ENCODE measurements at regions not wholly inside any gene's neighbourhood (a gene's known extent, or its start where the extent isn't known, plus 50 kb on each side); places are given as distances from the start of the nearest gene placed in this dataset.

GRCh38 chr6:141988327-141988726 lies 144.4 kb upstream of the GJE1 start:
- Histone ChIP-seq H4K20me1 (ENCODE audit: insufficient read depth) (no peaks in the 10 kb centered on the region), H3K36me3 (ENCODE audit: insufficient read depth, low read length) (no peaks in the 10 kb centered on the region), H3K4me3 (ENCODE audit: low read length) (no peak overlapping the region), H3K79me2 (replicated peaks; ENCODE audit: insufficient read depth, low read length) (no peaks in the 10 kb centered on the region), H3K9me3 (ENCODE audit: low read length) (no peaks in the 10 kb centered on the region), H3K27ac (ENCODE audit: low read length) (no peak overlapping the region), H2AFZ (ENCODE audit: low read depth, low read length) (no peak overlapping the region), H3K9me2 (ENCODE audit: insufficient read depth, low read length) (no peaks in the 10 kb centered on the region), H3K27me3 (ENCODE audit: insufficient read depth, low read depth, low read length) (no peaks in the 10 kb centered on the region), H3K4me2 (ENCODE audit: low read length) (no peak overlapping the region), H3F3A (ENCODE audit: insufficient read depth, low read length, poor library complexity, severe bottlenecking) (no peaks in the 10 kb centered on the region), H3K9ac (ENCODE audit: low read length) (no peak overlapping the region)
- TF ChIP-seq CTCF (IDR thresholded peaks at IDR 0.05; ENCODE audit: poor library complexity, severe bottlenecking) (no peak), SMC3 (conservative IDR thresholded peaks at IDR 0.05; ENCODE audit: poor library complexity) (no peak), POLR2AphosphoS5 (IDR thresholded peaks at IDR 0.05) (no peak), EP300 (conservative IDR thresholded peaks at IDR 0.05; ENCODE audit: poor library complexity, severe bottlenecking) (no peak), TAF1 (IDR thresholded peaks at IDR 0.05; ENCODE audit: low read depth) (no peak), RAD21 (conservative IDR thresholded peaks at IDR 0.05) (no peak)
- TF ChIP-seq, protein P1, sequence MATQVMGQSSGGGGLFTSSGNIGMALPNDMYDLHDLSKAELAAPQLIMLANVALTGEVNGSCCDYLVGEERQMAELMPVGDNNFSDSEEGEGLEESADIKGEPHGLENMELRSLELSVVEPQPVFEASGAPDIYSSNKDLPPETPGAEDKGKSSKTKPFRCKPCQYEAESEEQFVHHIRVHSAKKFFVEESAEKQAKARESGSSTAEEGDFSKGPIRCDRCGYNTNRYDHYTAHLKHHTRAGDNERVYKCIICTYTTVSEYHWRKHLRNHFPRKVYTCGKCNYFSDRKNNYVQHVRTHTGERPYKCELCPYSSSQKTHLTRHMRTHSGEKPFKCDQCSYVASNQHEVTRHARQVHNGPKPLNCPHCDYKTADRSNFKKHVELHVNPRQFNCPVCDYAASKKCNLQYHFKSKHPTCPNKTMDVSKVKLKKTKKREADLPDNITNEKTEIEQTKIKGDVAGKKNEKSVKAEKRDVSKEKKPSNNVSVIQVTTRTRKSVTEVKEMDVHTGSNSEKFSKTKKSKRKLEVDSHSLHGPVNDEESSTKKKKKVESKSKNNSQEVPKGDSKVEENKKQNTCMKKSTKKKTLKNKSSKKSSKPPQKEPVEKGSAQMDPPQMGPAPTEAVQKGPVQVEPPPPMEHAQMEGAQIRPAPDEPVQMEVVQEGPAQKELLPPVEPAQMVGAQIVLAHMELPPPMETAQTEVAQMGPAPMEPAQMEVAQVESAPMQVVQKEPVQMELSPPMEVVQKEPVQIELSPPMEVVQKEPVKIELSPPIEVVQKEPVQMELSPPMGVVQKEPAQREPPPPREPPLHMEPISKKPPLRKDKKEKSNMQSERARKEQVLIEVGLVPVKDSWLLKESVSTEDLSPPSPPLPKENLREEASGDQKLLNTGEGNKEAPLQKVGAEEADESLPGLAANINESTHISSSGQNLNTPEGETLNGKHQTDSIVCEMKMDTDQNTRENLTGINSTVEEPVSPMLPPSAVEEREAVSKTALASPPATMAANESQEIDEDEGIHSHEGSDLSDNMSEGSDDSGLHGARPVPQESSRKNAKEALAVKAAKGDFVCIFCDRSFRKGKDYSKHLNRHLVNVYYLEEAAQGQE (IDR thresholded peaks at IDR 0.05; ENCODE audit: borderline replicate concordance), result no peak

DNA sequence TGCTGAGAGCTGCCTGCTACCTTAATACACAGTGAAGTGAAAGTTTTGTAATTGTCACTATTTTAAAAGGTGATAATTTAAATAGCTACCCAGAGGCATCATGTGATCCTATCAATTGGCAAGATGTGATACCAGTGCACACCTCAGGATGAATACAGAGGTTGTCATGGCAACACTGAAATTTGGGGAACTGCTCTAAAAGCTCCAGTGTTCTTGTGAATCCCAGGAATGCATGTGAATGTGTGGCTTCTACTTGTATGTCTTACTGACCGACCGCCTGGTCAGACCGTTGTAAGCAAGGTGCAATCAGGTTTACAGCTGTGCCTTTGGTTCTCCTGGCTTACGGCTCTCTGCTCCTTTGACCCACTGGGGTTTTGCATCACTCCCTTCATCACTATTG lies 146.3 kb upstream of the GJE1 start:
- Histone ChIP-seq H3K9me2 (ENCODE audit: insufficient read depth, low read length) (no peaks in the 10 kb centered on the region), H4K20me1 (ENCODE audit: insufficient read depth) (no peaks in the 10 kb centered on the region), H3K36me3 (ENCODE audit: insufficient read depth, low read length) (no peaks in the 10 kb centered on the region), H3K27ac (ENCODE audit: low read length) (no peak overlapping the region), H2AFZ (ENCODE audit: low read depth, low read length) (no peak overlapping the region), H3K4me2 (ENCODE audit: low read length) (no peak overlapping the region), H3K79me2 (replicated peaks; ENCODE audit: insufficient read depth, low read length) (no peaks in the 10 kb centered on the region), H3K9ac (ENCODE audit: low read length) (no peak overlapping the region), H3K27me3 (ENCODE audit: insufficient read depth, low read depth, low read length) (no peaks in the 10 kb centered on the region), H3F3A (ENCODE audit: insufficient read depth, low read length, poor library complexity, severe bottlenecking) (no peaks in the 10 kb centered on the region), H3K4me3 (ENCODE audit: low read length) (no peak overlapping the region), H3K9me3 (ENCODE audit: low read length) (no peaks in the 10 kb centered on the region)
- TF ChIP-seq MXI1 (conservative IDR thresholded peaks at IDR 0.05; ENCODE audit: poor library complexity, severe bottlenecking) (no peak), POLR2AphosphoS5 (IDR thresholded peaks at IDR 0.05) (no peak), TAF1 (IDR thresholded peaks at IDR 0.05; ENCODE audit: low read depth) (no peak), SMC3 (conservative IDR thresholded peaks at IDR 0.05; ENCODE audit: poor library complexity) (no peak), RAD21 (conservative IDR thresholded peaks at IDR 0.05) (no peak), EP300 (conservative IDR thresholded peaks at IDR 0.05; ENCODE audit: poor library complexity, severe bottlenecking) (no peak), CTCF (IDR thresholded peaks at IDR 0.05; ENCODE audit: poor library complexity, severe bottlenecking) (no peak)

Measured in neural cell (in vitro differentiated cells).